Mucosa of descending colon (tissue), 3 donors: ENCODE measurements at regions not wholly inside any gene's neighbourhood (a gene's known extent, or its start where the extent isn't known, plus 50 kb on each side); places are given as distances from the start of the nearest gene placed in this dataset.

Experiments
- ATAC-seq: fragments of 200-7000 bp; cut with Tn5 transposase; one replicate; pipeline ENCODE4 v1.9.1; 2020; ENCODE audit warnings: mild to moderate bottlenecking, moderate library complexity
- DNase-seq, 3 donors: peaks; one replicate each; pipeline ENCODE4 v3.0.0-alpha.2; 2020
- H3K36me3 ChIP-seq: fragments of 200-600 bp; one replicate; pipeline ENCODE4 v1.8.0; 2021; ENCODE audit warnings: low read depth, mild to moderate bottlenecking
- H3K4me1 ChIP-seq: fragments of 200-600 bp; one replicate; pipeline ENCODE4 v1.8.0; 2021; ENCODE audit warnings: low read depth, mild to moderate bottlenecking
- H3K4me3 ChIP-seq: fragments of 200-600 bp; one replicate; pipeline ENCODE4 v1.8.0; 2021; ENCODE audit warnings: mild to moderate bottlenecking
- H3K9me3 ChIP-seq: fragments of 200-600 bp; one replicate; pipeline ENCODE4 v1.8.0; 2021; ENCODE audit warnings: mild to moderate bottlenecking
- CTCF ChIP-seq: fragments of 200-600 bp; IDR thresholded peaks from one replicate; pipeline ENCODE4 v1.8.0; 2022; ENCODE audit warnings: antibody characterized with exemption, mild to moderate bottlenecking
- intact Hi-C, 2 donors: fragments of 100-400 bp; cut with DNase I in 1 of 2; cut with micrococcal nuclease in 1 of 2; formaldehyde crosslinking; loops; one replicate each; pipeline versions ENCODE4 v1.11.0 to v1.11.1; 2022; cut with DNase I, micrococcal nuclease
- donor health status: DM: no; HTN: no; CAD: no; lungs with moderate emphysema.
- donor health status: DM: no; HTN: no; CAD: no.
- donor health status: DM: no; HTN: yes; CAD: no.

GRCh38 chr2:228334180-228334579 is 152.7 kb upstream of the SPHKAP start:
- ATAC-seq = no peak
- H3K36me3 ChIP-seq = no peaks in the 10 kb centered on the region
- H3K4me3 ChIP-seq = no peak overlapping the region
- H3K9me3 ChIP-seq = peaks cover 1% of the 10 kb centered on the region
- intact Hi-C loops = no loop called here
- no peak for DNase-seq
- H3K4me1 ChIP-seq = no peaks in the 10 kb centered on the region
- no peak for TF ChIP-seq CTCF

- Histone ChIP-seq H3K9me3 (peaks cover 7% of the 10 kb centered on the region), H3K4me3 (no peak overlapping the region), H3K36me3 (no peaks in the 10 kb centered on the region), H3K4me1 (no peaks in the 10 kb centered on the region)
- intact Hi-C loops = no loop called here
- ATAC-seq (no peak), DNase-seq (no peak)
- TF ChIP-seq CTCF = no peak
These were observed 147.8 kb upstream of the SPHKAP start for GRCh38 chr2:228329282-228329681.

GRCh38 chr2:228321015-228321414 is 139.5 kb upstream of the SPHKAP start:
- intact Hi-C loops = no loop called here
- no peak for TF ChIP-seq CTCF
- no peaks in the 10 kb centered on the region for H3K4me1 ChIP-seq
- ATAC-seq = no peak
- no peaks in the 10 kb centered on the region for H3K36me3 ChIP-seq
- DNase-seq = no peak
- H3K4me3 ChIP-seq = no peak overlapping the region
- no peaks in the 10 kb centered on the region for H3K9me3 ChIP-seq

GRCh38 chr2:228318218-228318617 is 136.7 kb upstream of the SPHKAP start:
- intact Hi-C loops = no loop called here
- no peak overlapping the region for H3K4me3 ChIP-seq
- no peaks in the 10 kb centered on the region for H3K9me3 ChIP-seq
- TF ChIP-seq CTCF = no peak
- no peaks in the 10 kb centered on the region for H3K36me3 ChIP-seq
- ATAC-seq (peak; percentile 40), DNase-seq (peak in 2 of 3 donors; percentile 34 to 55)
- no peaks in the 10 kb centered on the region for H3K4me1 ChIP-seq

- no peaks in the 10 kb centered on the region for H3K4me1 ChIP-seq
These were observed 130.7 kb upstream of the SPHKAP start for GRCh38 chr2:228312172-228312571.

More at GRCh38 chr2:228312172-228312571, 130.7 kb upstream of the SPHKAP start:
- no peaks in the 10 kb centered on the region for H3K36me3 ChIP-seq
- DNase-seq (no peak), ATAC-seq (no peak)
- H3K9me3 ChIP-seq = no peaks in the 10 kb centered on the region
- no peak for TF ChIP-seq CTCF
- intact Hi-C loops = no loop called here
- no peak overlapping the region for H3K4me3 ChIP-seq
